Esophagus muscularis mucosa (tissue), 4 donors: ENCODE measurements at regions not wholly inside any gene's neighbourhood (a gene's known extent, or its start where the extent isn't known, plus 50 kb on each side); places are given as distances from the start of the nearest gene placed in this dataset.
A peak's percentile ranks its signal among the peaks of the same experiment; 100 is the strongest.
"Not testable (repeated sequence)": the region's sequence is repeated elsewhere in the genome, so short reads cannot be mapped to it uniquely, and the experiment has no call there.

ENCODE experiments used
- DNase-seq: peaks from one replicate; pipeline ENCODE4 v3.0.0-alpha.2; 2017; ENCODE audit errors: extremely low spot score
- H3K27ac ChIP-seq, 4 donors: fragments of 200-600 bp; sonication (generic); replicated peaks in 1 of 4; 1 replicate in 3 of 4; 2 replicates in 1 of 4; pipeline ENCODE4 v1.5.1; 2016 to 2019; ENCODE audit warnings: mild to moderate bottlenecking in 1 of 4
- H3K27me3 ChIP-seq, 4 donors: fragments of 200-600 bp; sonication (generic); one replicate each; pipeline versions ENCODE4 v1.5.1 to v1.6.0; 2016 to 2019
- H3K36me3 ChIP-seq, 4 donors: fragments of 200-600 bp; sonication (generic); one replicate each; pipeline ENCODE4 v1.5.1; 2016 to 2019
- H3K4me1 ChIP-seq, 4 donors: fragments of 200-600 bp; sonication (generic); one replicate each; pipeline ENCODE4 v1.5.1; 2016 to 2019
- H3K4me3 ChIP-seq, 4 donors: fragments of 200-600 bp; sonication (generic); 1 replicate in 2 of 4; 2 replicates in 2 of 4; pipeline ENCODE4 v1.5.1; 2016 to 2019; ENCODE audit warnings: mild to moderate bottlenecking in 4 of 4, moderate library complexity in 1 of 4
- H3K9me3 ChIP-seq, 4 donors: fragments of 200-600 bp; sonication (generic); 1 replicate in 3 of 4; 2 replicates in 1 of 4; pipeline ENCODE4 v1.5.1; 2016 to 2019
- WGBS: methylation state at CpG from one replicate; pipeline ENCODE4 v1.1.5; 2018; 5-methylcytosine and 5-hydroxymethylcytosine counted together
- intact Hi-C: fragments of 100-400 bp; cut with DNase I; formaldehyde crosslinking; loops from one replicate; pipeline ENCODE4 v1.15.1; 2023
- TF ChIP-seq, protein P1 (sequence below), 3 experiments: fragments of 200-600 bp in 2 of 3; fragments of 450-650 bp in 1 of 3; sonication (generic) in 2 of 3; IDR thresholded peaks; one replicate each; pipeline ENCODE4 v1.5.1; 2017 to 2019; ENCODE audit warnings: antibody characterized with exemption in 3 of 3, mild to moderate bottlenecking in 2 of 3, moderate library complexity in 1 of 3

DNA sequence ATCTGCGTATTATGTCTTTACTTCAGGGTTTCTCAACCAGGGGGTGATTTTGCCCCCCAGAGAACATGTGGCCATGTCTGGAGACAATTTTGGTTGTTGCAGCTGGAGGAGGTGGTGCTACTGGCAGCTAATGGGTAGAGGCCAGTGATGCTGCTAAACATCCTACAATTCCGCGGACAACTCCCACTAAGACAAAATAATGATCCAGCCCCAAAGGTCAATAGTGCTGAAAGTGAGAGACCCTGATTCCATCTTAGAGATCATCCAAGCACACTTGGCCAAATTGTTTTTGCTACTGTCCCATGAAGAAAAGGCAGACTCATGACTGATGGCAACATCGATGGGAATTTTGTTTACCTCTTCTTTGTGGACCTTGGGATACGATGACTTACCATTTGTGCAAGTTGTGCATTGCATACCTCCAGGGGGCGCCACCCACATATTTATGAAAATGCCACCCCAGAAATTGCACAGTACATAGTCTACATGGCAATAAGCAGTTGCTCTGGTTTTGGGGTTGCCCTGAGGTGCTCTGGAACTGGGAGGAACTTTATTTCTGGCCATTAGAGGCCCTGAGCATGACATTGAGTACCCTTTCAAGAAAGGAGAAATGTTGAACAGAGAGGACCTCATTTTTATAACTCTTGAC, 144.3 kb downstream of the UNC93B1 start:
- H3K4me1 ChIP-seq, intact Hi-C loops: not testable (repeated sequence)
- TF ChIP-seq, protein P1, sequence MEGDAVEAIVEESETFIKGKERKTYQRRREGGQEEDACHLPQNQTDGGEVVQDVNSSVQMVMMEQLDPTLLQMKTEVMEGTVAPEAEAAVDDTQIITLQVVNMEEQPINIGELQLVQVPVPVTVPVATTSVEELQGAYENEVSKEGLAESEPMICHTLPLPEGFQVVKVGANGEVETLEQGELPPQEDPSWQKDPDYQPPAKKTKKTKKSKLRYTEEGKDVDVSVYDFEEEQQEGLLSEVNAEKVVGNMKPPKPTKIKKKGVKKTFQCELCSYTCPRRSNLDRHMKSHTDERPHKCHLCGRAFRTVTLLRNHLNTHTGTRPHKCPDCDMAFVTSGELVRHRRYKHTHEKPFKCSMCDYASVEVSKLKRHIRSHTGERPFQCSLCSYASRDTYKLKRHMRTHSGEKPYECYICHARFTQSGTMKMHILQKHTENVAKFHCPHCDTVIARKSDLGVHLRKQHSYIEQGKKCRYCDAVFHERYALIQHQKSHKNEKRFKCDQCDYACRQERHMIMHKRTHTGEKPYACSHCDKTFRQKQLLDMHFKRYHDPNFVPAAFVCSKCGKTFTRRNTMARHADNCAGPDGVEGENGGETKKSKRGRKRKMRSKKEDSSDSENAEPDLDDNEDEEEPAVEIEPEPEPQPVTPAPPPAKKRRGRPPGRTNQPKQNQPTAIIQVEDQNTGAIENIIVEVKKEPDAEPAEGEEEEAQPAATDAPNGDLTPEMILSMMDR (IDR thresholded peaks at IDR 0.05): peak in 1 of 3 experiments; percentile 8

GRCh38 chr11:67850747-67851146, 153.2 kb downstream of the UNC93B1 start:
- intact Hi-C loops: not testable (repeated sequence)

More for the DNA sequence above, 144.3 kb downstream of the UNC93B1 start:
- WGBS: 90% methylated on average over 3 of the region's 6 CpGs
- not testable (repeated sequence) for H3K36me3 ChIP-seq, H3K27ac ChIP-seq, H3K9me3 ChIP-seq, H3K4me3 ChIP-seq, H3K27me3 ChIP-seq, DNase-seq

DNA sequence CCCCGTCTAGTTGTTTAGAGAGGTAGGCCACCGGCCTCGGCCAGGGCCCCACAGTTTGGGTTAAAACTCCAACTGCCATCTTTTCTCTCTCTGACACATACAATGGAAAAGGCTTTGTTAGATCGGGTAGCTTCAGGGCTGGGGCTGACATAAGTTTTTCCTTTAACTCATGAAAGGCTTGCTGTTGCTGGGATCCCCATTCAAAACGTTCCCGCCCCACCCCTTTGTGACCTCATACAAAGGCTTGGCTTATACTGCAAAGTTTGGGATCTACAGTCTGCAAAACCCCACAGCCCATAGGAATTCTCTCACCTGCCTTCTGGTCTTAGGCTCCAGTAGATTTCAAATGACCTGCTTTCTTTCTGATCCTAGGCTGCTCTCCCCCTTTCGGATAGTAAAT, 154.1 kb downstream of the UNC93B1 start:
- H3K4me3 ChIP-seq, intact Hi-C loops, H3K27ac ChIP-seq, H3K36me3 ChIP-seq, H3K9me3 ChIP-seq, H3K4me1 ChIP-seq, DNase-seq, H3K27me3 ChIP-seq: not testable (repeated sequence)
- 59% methylated on average over 4 of the region's 7 CpGs for WGBS

More at GRCh38 chr11:67850747-67851146, 153.2 kb downstream of the UNC93B1 start:
- not testable (repeated sequence) for H3K36me3 ChIP-seq, H3K27ac ChIP-seq, H3K4me1 ChIP-seq, H3K4me3 ChIP-seq, H3K27me3 ChIP-seq, H3K9me3 ChIP-seq, DNase-seq
- 65% methylated on average over 6 of the region's 7 CpGs for WGBS

GRCh38 chr11:67847896-67848875, 155.7 kb downstream of the UNC93B1 start:
- H3K36me3 ChIP-seq, DNase-seq, H3K27ac ChIP-seq, H3K4me3 ChIP-seq, H3K27me3 ChIP-seq, H3K4me1 ChIP-seq, intact Hi-C loops, H3K9me3 ChIP-seq: not testable (repeated sequence)
- TF ChIP-seq, protein P1 (IDR thresholded peaks at IDR 0.05): peak in 2 of 3 experiments; percentile 12 to 39
- WGBS: 62% methylated on average over 25 of the region's 25 CpGs

- 83% methylated on average over 3 of the region's 3 CpGs for WGBS
- H3K4me3 ChIP-seq, intact Hi-C loops, H3K27me3 ChIP-seq, H3K9me3 ChIP-seq, DNase-seq, H3K4me1 ChIP-seq, H3K36me3 ChIP-seq, H3K27ac ChIP-seq: not testable (repeated sequence)
Observed at GRCh38 chr11:67846303-67846702, 157.6 kb downstream of the UNC93B1 start.

DNA sequence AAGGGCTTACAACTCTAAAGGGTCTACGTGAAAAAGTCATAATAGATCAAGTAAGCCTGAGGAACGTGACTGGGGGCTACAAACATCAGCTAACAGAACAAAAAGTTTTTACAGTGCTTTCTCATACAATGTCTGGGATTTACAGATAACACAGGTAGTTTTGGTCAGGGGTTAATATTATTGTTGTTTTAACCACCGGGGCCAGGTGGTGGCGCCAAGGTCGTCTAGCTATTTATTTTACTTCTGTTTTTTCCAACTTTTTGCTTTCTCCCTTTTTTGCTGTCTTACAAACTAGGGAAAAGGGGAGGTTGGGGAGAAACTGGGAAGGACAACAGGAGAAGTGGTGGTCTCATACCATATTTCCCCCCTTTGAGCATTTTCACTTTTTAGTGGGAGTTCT, 158.6 kb downstream of the UNC93B1 start:
- H3K36me3 ChIP-seq, H3K27me3 ChIP-seq, H3K4me3 ChIP-seq, H3K27ac ChIP-seq, intact Hi-C loops, DNase-seq, H3K4me1 ChIP-seq, H3K9me3 ChIP-seq: not testable (repeated sequence)
- WGBS: 17% methylated on average over 2 of the region's 5 CpGs

DNA sequence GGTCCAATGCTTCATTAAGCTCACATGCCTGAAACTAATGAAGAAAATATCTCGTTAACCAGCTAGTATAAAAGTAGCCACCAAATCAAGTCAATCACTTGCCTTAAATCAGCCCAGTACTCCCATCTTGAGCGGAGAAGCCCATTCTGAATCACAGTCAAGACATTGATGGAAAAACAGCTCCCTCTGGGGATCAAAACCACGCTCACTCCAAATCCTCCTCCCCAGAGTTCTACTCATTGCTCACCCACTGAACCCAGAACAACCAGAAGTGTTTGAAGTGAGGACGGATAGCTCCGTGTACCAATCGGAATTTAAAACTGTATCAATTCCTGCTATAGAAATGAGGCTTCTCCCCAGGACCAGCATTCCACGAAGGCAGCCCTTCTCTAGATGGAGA, 163.3 kb downstream of the UNC93B1 start:
- H3K27ac ChIP-seq, H3K4me3 ChIP-seq, H3K36me3 ChIP-seq, H3K9me3 ChIP-seq, intact Hi-C loops, H3K4me1 ChIP-seq, DNase-seq: not testable (repeated sequence)
- H3K27me3 ChIP-seq: peaks cover 0 to 11% (median 0%) of the 10 kb centered on the region in 4 donors
- WGBS: 57% methylated on average over 6 of the region's 7 CpGs

DNA sequence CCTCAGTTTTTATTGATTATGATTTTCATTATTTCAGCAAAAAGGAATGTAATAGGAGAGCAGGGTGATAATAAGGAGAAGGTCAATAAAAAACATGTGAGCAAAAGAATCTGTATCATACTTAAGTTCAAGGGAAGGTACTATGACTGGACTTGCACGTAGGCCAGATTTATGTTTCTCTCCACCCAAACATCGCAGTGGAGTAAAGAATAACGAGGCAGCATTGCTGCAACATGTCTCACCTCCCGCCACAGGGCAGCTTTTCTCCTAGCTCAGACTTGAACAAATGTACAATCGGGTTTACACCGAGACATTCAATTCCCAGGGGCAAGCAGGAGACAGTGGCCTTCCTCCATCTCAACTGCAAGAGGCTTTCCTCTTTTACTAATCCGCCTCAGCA, 155.7 kb upstream of the ALDH3B2 start:
- H3K36me3 ChIP-seq, H3K9me3 ChIP-seq, intact Hi-C loops, H3K4me3 ChIP-seq, DNase-seq, H3K27ac ChIP-seq: not testable (repeated sequence)
- H3K27me3 ChIP-seq: peaks cover 0 to 17% (median 0%) of the 10 kb centered on the region in 4 donors
- 78% methylated on average over 7 of the region's 7 CpGs for whole genome bisulfite sequencing
- peaks cover 4 to 12% (median 10%) of the 10 kb centered on the region in 4 donors for H3K4me1 ChIP-seq

DNA sequence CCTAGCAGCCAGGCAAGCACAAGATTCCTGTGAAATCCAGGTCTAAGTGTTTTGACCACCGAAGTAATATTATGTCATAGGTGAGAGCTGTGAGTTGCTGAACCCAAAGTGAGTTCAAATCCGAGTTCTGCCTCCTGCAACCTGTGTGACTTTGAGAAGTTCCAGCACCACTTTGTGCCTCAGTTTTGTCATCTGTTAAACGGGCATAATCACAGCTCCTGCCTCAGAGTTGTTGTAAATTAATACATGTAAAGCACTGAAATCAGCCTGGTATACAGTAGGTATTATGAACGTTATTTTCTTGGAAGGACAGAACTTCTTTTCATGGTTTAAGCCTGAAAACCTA, 152.5 kb upstream of the ALDH3B2 start:
- H3K36me3 ChIP-seq, H3K4me3 ChIP-seq, intact Hi-C loops, H3K9me3 ChIP-seq, DNase-seq: not testable (repeated sequence)
- Histone ChIP-seq H3K27me3 (peaks cover 0 to 21% (median 0%) of the 10 kb centered on the region in 4 donors), H3K27ac (peak overlapping the region in 1 of 4 donors; percentile 33), H3K4me1 (peaks cover 4 to 12% (median 10%) of the 10 kb centered on the region in 4 donors)
- 65% methylated on average over 4 of the region's 4 CpGs for WGBS

DNA sequence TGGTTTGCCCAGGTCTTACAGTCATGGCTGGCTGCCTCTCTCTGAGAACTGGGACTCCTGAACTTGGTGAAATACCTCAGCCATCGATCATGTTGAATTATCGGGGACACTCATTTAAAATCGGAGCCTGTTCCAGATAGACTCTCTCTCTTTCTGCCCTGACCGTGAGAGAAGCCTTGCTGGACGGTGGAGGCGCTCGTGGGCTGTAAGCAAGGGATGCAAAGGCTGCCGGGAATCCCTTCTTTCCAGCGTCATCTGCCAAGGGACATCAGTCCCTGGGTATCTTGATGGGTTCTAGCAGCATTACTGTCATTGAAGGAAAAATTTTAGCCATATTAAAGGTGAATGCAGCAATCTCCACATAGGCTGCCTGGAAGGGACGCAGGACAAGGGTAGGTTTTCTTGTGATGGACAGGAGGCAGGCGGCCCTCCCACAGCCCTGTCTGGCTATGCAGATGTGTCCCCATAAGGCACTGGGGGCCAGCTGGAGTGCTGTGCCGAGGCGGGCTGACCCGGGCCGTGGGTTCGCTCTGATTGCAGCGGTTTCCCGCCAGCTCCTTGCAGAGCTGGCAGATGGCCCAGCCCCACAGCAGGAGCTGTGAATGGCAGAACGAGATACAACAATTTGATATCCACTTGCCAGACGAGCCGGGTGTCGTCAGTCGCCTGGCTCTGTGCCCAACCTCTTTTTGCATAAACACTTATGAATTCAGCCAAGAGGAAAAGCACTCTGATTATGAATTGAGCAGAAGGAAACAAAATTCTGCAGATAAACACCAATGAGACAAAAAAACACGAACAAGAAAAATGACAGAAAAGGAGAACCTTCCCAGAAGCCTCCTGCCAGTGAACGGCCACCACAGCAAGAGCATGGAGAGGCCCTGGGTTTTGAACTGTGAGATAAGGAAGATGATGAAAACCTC, 151.9 kb upstream of the ALDH3B2 start:
- DNase-seq, H3K36me3 ChIP-seq, H3K9me3 ChIP-seq, intact Hi-C loops: not testable (repeated sequence)
- Histone ChIP-seq H3K4me3 (peak overlapping the region in 3 of 4 donors; percentile 2 to 22 (median 18)), H3K27ac (peak overlapping the region in 1 of 4 donors; percentile 33), H3K27me3 (peaks cover 0 to 23% (median 0%) of the 10 kb centered on the region in 4 donors), H3K4me1 (peaks cover 4 to 12% (median 10%) of the 10 kb centered on the region in 4 donors)
- 41% methylated on average over 15 of the region's 25 CpGs for WGBS
